H9 (cell line): ENCODE measurements at regions not wholly inside any gene's neighbourhood (a gene's known extent, or its start where the extent isn't known, plus 50 kb on each side); places are given as distances from the start of the nearest gene placed in this dataset.

Experiments used
- DNase-seq: peaks from one replicate; pipeline ENCODE4 v3.0.0-alpha.2; 2017
- H2AFZ ChIP-seq: one replicate; pipeline ENCODE4 v1.6.1; 2013; ENCODE audit warnings: mild to moderate bottlenecking, low read length, control low read depth, moderate library complexity
- H2AK5ac ChIP-seq: 2 replicates; pipeline ENCODE4 v1.6.1; 2013; ENCODE audit warnings: low read length, control low read depth, mixed read lengths; ENCODE audit not compliant: insufficient read length
- H2BK120ac ChIP-seq: one replicate; pipeline ENCODE4 v1.6.1; 2013; ENCODE audit warnings: low read depth, mild to moderate bottlenecking, low read length, control low read depth, inconsistent platforms; ENCODE audit not compliant: poor library complexity, severe bottlenecking
- H2BK12ac ChIP-seq: 2 replicates; pipeline ENCODE4 v1.6.1; 2013; ENCODE audit warnings: low read length, control low read depth, mixed read lengths, low read depth; ENCODE audit not compliant: insufficient read length
- H2BK15ac ChIP-seq: 2 replicates; pipeline ENCODE4 v1.6.1; 2013; ENCODE audit warnings: low read depth, low read length, control low read depth
- H2BK20ac ChIP-seq: one replicate; pipeline ENCODE4 v1.6.1; 2013; ENCODE audit warnings: low read depth, mild to moderate bottlenecking, low read length, control low read depth, inconsistent platforms; ENCODE audit not compliant: poor library complexity, severe bottlenecking
- H2BK5ac ChIP-seq: 2 replicates; pipeline ENCODE4 v1.6.1; 2013; ENCODE audit warnings: low read length, control low read depth, mixed read lengths; ENCODE audit not compliant: insufficient read length
- H3K14ac ChIP-seq: 2 replicates; pipeline ENCODE4 v1.6.1; 2013; ENCODE audit warnings: low read length, control low read depth; ENCODE audit not compliant: insufficient read depth
- H3K18ac ChIP-seq: 2 replicates; pipeline ENCODE4 v1.6.1; 2013; ENCODE audit warnings: low read depth, mild to moderate bottlenecking, mixed read lengths, low read length, control low read depth; ENCODE audit not compliant: insufficient read length
- H3K23ac ChIP-seq: 2 replicates; pipeline ENCODE4 v1.6.1; 2013; ENCODE audit warnings: low read length, control low read depth, mixed read lengths, low read depth; ENCODE audit not compliant: insufficient read length
- H3K23me2 ChIP-seq: 2 replicates; pipeline ENCODE4 v1.6.1; 2013; ENCODE audit warnings: low read depth, mild to moderate bottlenecking, mixed read lengths, low read length, control low read depth; ENCODE audit not compliant: insufficient read length, poor library complexity, severe bottlenecking
- H3K27ac ChIP-seq: 2 replicates; pipeline ENCODE4 v1.5.1; 2013; ENCODE audit warnings: low read length, control low read depth, mixed read lengths, low read depth; ENCODE audit not compliant: insufficient read length
- H3K27me3 ChIP-seq: 2 replicates; pipeline ENCODE4 v1.6.1; 2013; ENCODE audit warnings: low read length, control low read depth, inconsistent platforms; ENCODE audit not compliant: insufficient read depth
- H3K4ac ChIP-seq: 2 replicates; pipeline ENCODE4 v1.6.1; 2013; ENCODE audit warnings: low read depth, mild to moderate bottlenecking, control low read depth, inconsistent platforms, low read length, moderate library complexity
- H3K4me1 ChIP-seq: 2 replicates; pipeline ENCODE4 v1.6.1; 2013; ENCODE audit warnings: low read length, control low read depth, inconsistent platforms; ENCODE audit not compliant: insufficient read depth
- H3K4me2 ChIP-seq: 2 replicates; pipeline ENCODE4 v1.6.1; 2013; ENCODE audit warnings: low read length, control low read depth, mixed read lengths; ENCODE audit not compliant: insufficient read length, insufficient read depth
- H3K56ac ChIP-seq: 2 replicates; pipeline ENCODE4 v1.6.1; 2013; ENCODE audit warnings: low read depth, mild to moderate bottlenecking, mixed read lengths, low read length, control low read depth; ENCODE audit not compliant: insufficient read length
- H3K79me1 ChIP-seq: 2 replicates; pipeline ENCODE4 v1.6.1; 2013; ENCODE audit warnings: low read depth, mild to moderate bottlenecking, moderate library complexity, low read length, control low read depth, inconsistent platforms; ENCODE audit not compliant: insufficient read depth, poor library complexity, severe bottlenecking
- H3K79me2 ChIP-seq: 2 replicates; pipeline ENCODE4 v1.6.1; 2013; ENCODE audit warnings: low read length, control low read depth, inconsistent platforms; ENCODE audit not compliant: insufficient read depth
- H3K9ac ChIP-seq: 2 replicates; pipeline ENCODE4 v1.6.1; 2013; ENCODE audit warnings: low read length, control low read depth, mixed read lengths; ENCODE audit not compliant: insufficient read length; ENCODE audit errors: extremely low read depth
- H3K9me3 ChIP-seq: one replicate; pipeline ENCODE4 v1.6.1; 2013; ENCODE audit warnings: low read depth, low read length, inconsistent platforms; ENCODE audit not compliant: control insufficient read depth
- H3T11ph ChIP-seq: one replicate; pipeline ENCODE4 v1.6.1; 2013; ENCODE audit warnings: mild to moderate bottlenecking, low read length, control low read depth, inconsistent platforms
- H4K20me1 ChIP-seq: one replicate; pipeline ENCODE4 v1.6.1; 2013; ENCODE audit not compliant: control insufficient read depth, insufficient read length, insufficient read depth
- H4K5ac ChIP-seq: 2 replicates; pipeline ENCODE4 v1.6.1; 2013; ENCODE audit warnings: low read depth, mild to moderate bottlenecking, mixed read lengths, low read length, control low read depth; ENCODE audit not compliant: insufficient read length
- H4K8ac ChIP-seq: replicated peaks from 2 replicates; pipeline ENCODE4 v1.6.1; 2013; ENCODE audit warnings: low read length, control low read depth, mixed read lengths, low read depth; ENCODE audit not compliant: insufficient read length
- H4K91ac ChIP-seq: 2 replicates; pipeline ENCODE4 v1.6.1; 2013; ENCODE audit warnings: low read depth, mild to moderate bottlenecking, moderate library complexity, mixed read lengths, low read length, control low read depth; ENCODE audit not compliant: insufficient read length
- H3K27ac Mint-ChIP-seq, 3 experiments: 2 replicates in 2 of 3; 3 replicates in 1 of 3; pipeline ENCODE4 v1.8.0; 2020 to 2021; ENCODE audit warnings: mixed read lengths in 3 of 3, mild to moderate bottlenecking in 1 of 3, moderate library complexity in 1 of 3
- H3K27me3 Mint-ChIP-seq: 2 replicates; pipeline ENCODE4 v1.8.0; 2021; ENCODE audit warnings: low read depth, mild to moderate bottlenecking, moderate library complexity, mixed read lengths
- H3K36me3 Mint-ChIP-seq, 3 experiments: 2 replicates in 2 of 3; 3 replicates in 1 of 3; pipeline ENCODE4 v1.8.0; 2020 to 2021; ENCODE audit warnings: low read depth in 3 of 3, mixed read lengths in 3 of 3; ENCODE audit not compliant: insufficient read depth in 1 of 3
- H3K4me1 Mint-ChIP-seq, 2 experiments: 2 replicates each; pipeline ENCODE4 v1.8.0; 2020; ENCODE audit warnings: mixed read lengths in 2 of 2
- H3K4me3 Mint-ChIP-seq, 2 experiments: 2 replicates in 1 of 2; 3 replicates in 1 of 2; pipeline ENCODE4 v1.8.0; 2020 to 2021; ENCODE audit warnings: mild to moderate bottlenecking in 2 of 2, mixed read lengths in 2 of 2, moderate library complexity in 1 of 2
- H3K9me3 Mint-ChIP-seq, 2 experiments: 2 replicates in 1 of 2; 3 replicates in 1 of 2; pipeline ENCODE4 v1.8.0; 2020; ENCODE audit warnings: mild to moderate bottlenecking in 2 of 2, mixed read lengths in 2 of 2, moderate library complexity in 1 of 2
- WGBS: extraction: QIAGEN DNeasy Blood & Tissue Kit; methylation state at CpG from one replicate; pipeline ENCODE4 v1.1.7; 2013; ENCODE audit warnings: missing lambda C conversion rate, low lambda C conversion rate, mixed read lengths; ENCODE audit not compliant: insufficient read length; ENCODE audit errors: extremely low coverage; 5-methylcytosine and 5-hydroxymethylcytosine counted together
- TF ChIP-seq, protein P1 (sequence below): fragments of 200-600 bp; sonication (generic); conservative IDR thresholded peaks from 3 replicates; pipeline ENCODE4 v1.8.0; 2021; ENCODE audit warnings: antibody characterized with exemption, mild to moderate bottlenecking

DNA sequence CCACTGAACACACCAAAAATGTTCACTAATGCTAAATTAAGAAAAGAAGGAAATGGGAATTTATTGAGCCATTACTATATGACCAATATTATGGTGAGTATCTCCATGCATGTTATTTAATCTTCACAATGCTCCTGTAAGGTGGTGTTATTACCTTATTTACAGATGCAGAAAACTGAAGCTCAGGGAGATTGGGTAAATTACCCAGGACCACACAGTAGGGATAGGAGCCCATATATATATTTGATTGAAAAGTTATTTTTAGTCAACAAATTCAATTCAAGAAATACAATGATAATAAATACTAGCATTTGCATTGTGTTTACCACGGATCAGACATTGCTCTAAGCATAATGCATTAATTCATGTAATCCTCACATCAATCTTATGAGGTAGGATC is 202.2 kb upstream of the FBXO11 start:
- Histone ChIP-seq H2AFZ (no peak overlapping the region), H2BK15ac (no peak overlapping the region), H3K79me2 (no peaks in the 10 kb centered on the region), H3K9ac (no peak overlapping the region), H3K27me3 (no peaks in the 10 kb centered on the region), H4K20me1 (no peaks in the 10 kb centered on the region), H3K9me3 (no peaks in the 10 kb centered on the region), H2BK12ac (no peak overlapping the region), H3K23me2 (peaks cover 2% of the 10 kb centered on the region), H3K56ac (no peak overlapping the region), H3K79me1 (no peaks in the 10 kb centered on the region), H3K4ac (no peak overlapping the region), H2BK120ac (no peak overlapping the region), H2AK5ac (no peak overlapping the region), H4K5ac (no peak overlapping the region), H3K4me1 (peaks cover 2% of the 10 kb centered on the region; the same call in 1 of the 2 replicates), H4K91ac (no peak overlapping the region), H3K27ac (no peak overlapping the region), H3K4me2 (no peak overlapping the region), H3K18ac (no peak overlapping the region), H3K23ac (no peak overlapping the region), H2BK20ac (no peak overlapping the region), H3K14ac (no peak overlapping the region), H4K8ac (no peak overlapping the region), H3T11ph (no peak overlapping the region), H2BK5ac (no peak overlapping the region)
- DNase-seq, result no peak
- H3K9me3 Mint-ChIP-seq, result no peaks in the 10 kb centered on the region
- TF ChIP-seq, protein P1, sequence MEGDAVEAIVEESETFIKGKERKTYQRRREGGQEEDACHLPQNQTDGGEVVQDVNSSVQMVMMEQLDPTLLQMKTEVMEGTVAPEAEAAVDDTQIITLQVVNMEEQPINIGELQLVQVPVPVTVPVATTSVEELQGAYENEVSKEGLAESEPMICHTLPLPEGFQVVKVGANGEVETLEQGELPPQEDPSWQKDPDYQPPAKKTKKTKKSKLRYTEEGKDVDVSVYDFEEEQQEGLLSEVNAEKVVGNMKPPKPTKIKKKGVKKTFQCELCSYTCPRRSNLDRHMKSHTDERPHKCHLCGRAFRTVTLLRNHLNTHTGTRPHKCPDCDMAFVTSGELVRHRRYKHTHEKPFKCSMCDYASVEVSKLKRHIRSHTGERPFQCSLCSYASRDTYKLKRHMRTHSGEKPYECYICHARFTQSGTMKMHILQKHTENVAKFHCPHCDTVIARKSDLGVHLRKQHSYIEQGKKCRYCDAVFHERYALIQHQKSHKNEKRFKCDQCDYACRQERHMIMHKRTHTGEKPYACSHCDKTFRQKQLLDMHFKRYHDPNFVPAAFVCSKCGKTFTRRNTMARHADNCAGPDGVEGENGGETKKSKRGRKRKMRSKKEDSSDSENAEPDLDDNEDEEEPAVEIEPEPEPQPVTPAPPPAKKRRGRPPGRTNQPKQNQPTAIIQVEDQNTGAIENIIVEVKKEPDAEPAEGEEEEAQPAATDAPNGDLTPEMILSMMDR, result no peak
- H3K4me3 Mint-ChIP-seq, result no peak overlapping the region
- no CpG with 5 or more reads among the region's 1 CpG for WGBS
- peaks cover 23 to 29% of the 10 kb centered on the region in 2 experiments for H3K4me1 Mint-ChIP-seq
- no peaks in the 10 kb centered on the region for H3K36me3 Mint-ChIP-seq
- H3K27ac Mint-ChIP-seq, result no peak overlapping the region
- H3K27me3 Mint-ChIP-seq, result no peaks in the 10 kb centered on the region
